Choroid plexus epithelial cell (primary cell): ENCODE measurements at regions not wholly inside any gene's neighbourhood (a gene's known extent, or its start where the extent isn't known, plus 50 kb on each side); places are given as distances from the start of the nearest gene placed in this dataset.

ENCODE experiments used
- DNase-seq: peaks from one replicate; pipeline ENCODE4 v3.0.0-alpha.2; 2010; ENCODE audit warnings: low read depth
- H3K4me3 ChIP-seq: 2 replicates; pipeline ENCODE4 v1.5.1; 2011; ENCODE audit warnings: low read depth, mild to moderate bottlenecking, control low read depth, low read length, moderate library complexity
- TF ChIP-seq, protein P1 (sequence below): conservative IDR thresholded peaks from 2 replicates; pipeline ENCODE4 v1.5.1; 2011; ENCODE audit warnings: low read depth, mild to moderate bottlenecking, control low read depth, inconsistent platforms, low read length, moderate library complexity

DNA sequence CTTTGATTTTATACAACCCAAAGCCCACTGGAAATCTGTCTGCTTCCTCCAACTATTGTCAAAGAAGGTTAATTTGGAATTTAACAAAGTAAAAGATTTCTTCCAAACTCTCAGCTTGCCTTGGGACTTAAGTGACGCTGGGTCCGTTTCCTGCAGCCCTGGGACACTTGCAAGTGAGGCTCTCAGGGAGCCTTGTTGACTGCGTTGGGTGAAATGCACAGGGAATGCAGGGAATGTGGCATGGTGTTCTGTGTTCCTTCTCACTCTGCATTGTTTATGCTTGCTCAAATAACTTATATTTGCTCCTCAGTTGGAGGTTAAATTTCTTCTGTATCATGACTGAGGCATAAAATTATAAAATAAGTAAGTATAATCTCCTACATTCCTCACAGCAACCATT lies 60.9 kb upstream of the TJP1 start:
- peak; percentile 78 for DNase-seq
- no peak overlapping the region for H3K4me3 ChIP-seq
- TF ChIP-seq, protein P1, sequence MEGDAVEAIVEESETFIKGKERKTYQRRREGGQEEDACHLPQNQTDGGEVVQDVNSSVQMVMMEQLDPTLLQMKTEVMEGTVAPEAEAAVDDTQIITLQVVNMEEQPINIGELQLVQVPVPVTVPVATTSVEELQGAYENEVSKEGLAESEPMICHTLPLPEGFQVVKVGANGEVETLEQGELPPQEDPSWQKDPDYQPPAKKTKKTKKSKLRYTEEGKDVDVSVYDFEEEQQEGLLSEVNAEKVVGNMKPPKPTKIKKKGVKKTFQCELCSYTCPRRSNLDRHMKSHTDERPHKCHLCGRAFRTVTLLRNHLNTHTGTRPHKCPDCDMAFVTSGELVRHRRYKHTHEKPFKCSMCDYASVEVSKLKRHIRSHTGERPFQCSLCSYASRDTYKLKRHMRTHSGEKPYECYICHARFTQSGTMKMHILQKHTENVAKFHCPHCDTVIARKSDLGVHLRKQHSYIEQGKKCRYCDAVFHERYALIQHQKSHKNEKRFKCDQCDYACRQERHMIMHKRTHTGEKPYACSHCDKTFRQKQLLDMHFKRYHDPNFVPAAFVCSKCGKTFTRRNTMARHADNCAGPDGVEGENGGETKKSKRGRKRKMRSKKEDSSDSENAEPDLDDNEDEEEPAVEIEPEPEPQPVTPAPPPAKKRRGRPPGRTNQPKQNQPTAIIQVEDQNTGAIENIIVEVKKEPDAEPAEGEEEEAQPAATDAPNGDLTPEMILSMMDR = no peak

DNA sequence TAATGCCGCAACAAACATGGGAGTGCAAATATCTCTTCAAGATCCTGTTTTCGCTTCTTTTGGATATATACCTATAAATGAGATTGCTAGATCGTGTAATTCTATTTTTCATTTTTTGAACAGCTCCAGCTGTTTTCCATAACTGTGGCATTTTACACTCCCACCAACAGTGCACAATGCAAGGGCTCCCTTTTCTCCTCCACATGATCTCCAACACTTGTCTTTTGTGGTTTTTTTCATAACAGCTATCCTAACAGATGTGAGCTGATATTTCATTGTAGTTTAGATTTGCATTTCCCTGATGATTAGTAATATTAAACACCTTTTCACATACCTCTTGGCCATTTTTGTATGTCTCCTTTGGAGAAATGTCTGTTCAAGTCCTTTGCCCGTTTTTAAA lies 58.6 kb upstream of the TJP1 start:
- TF ChIP-seq, protein P1 = no peak
- no peak for DNase-seq
- no peak overlapping the region for H3K4me3 ChIP-seq

GRCh38 chr15:29880341-29880740 lies 58.1 kb upstream of the TJP1 start:
- TF ChIP-seq, protein P1 = no peak
- no peak overlapping the region for H3K4me3 ChIP-seq
- no peak for DNase-seq

GRCh38 chr15:29874977-29875376 lies 52.7 kb upstream of the TJP1 start:
- TF ChIP-seq, protein P1 = no peak
- no peak for DNase-seq
- no peak overlapping the region for H3K4me3 ChIP-seq

DNA sequence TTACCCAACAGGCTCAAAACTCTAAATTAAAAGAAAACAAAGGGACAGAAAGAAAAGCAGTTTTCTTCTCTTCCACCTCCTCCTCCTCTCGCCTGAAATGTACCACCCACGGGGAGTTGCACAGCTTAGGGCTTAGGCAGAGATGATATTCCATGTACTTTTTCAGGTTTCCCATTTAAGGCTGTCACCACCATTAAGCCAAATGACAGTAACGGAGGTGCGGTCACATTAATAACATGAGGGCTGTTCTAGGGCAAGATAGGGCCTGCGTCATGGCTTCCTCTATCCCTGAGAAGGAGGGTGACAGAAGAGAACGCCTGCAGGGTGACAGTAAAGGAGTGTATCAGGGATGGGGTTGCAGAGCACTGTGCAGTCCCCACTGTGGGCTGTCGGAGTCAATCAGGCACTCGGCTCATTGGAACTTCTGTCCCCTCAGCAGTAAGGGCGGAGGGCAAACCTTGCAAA lies 51.7 kb upstream of the TJP1 start:
- TF ChIP-seq, protein P1 = no peak
- H3K4me3 ChIP-seq = no peak overlapping the region
- peak; percentile 13 for DNase-seq

- TF ChIP-seq, protein P1 = no peak
- H3K4me3 ChIP-seq = no peak overlapping the region
- DNase-seq = peak; percentile 48
Measured at GRCh38 chr15:29873264-29873663, 51.0 kb upstream of the TJP1 start.

GRCh38 chr15:29872716-29873115 lies 50.4 kb upstream of the TJP1 start:
- DNase-seq = no peak
- no peak overlapping the region for H3K4me3 ChIP-seq
- TF ChIP-seq, protein P1 = no peak
